K562 (cell line): ENCODE measurements at regions not wholly inside any gene's neighbourhood (a gene's known extent, or its start where the extent isn't known, plus 50 kb on each side); places are given as distances from the start of the nearest gene placed in this dataset.

Experiments
- CHD4 ChIP-seq: fragments of 200-600 bp; sonication (generic); IDR thresholded peaks from 3 replicates; pipeline ENCODE4 v1.6.1; 2012; ENCODE audit warnings: low read depth, mild to moderate bottlenecking, mixed read lengths, low read length, inconsistent platforms; ENCODE audit not compliant: insufficient read depth, insufficient replicate concordance, poor library complexity, severe bottlenecking
- TEAD4 ChIP-seq, 2 experiments: sonication (generic) in 1 of 2; formaldehyde crosslinking in 1 of 2; IDR thresholded peaks; 2 replicates each; pipeline versions ENCODE4 v1.6.1 to v1.8.0; 2012 to 2022; ENCODE audit warnings: borderline replicate concordance in 1 of 2, inconsistent platforms in 1 of 2, low read length in 1 of 2, mild to moderate bottlenecking in 1 of 2, missing genetic modification reagents in 1 of 2
- ZNF143 ChIP-seq: sonication (generic); formaldehyde crosslinking; IDR thresholded peaks from 2 replicates; pipeline ENCODE4 v1.9.0; 2022; ENCODE audit warnings: mild to moderate bottlenecking, missing genetic modification reagents
- ZNF175 ChIP-seq: fragments of 200-800 bp; sonication (Bioruptor generic); IDR thresholded peaks from 2 replicates; pipeline ENCODE4 v1.6.1; 2016; ENCODE audit warnings: low read depth, mild to moderate bottlenecking, missing genetic modification characterization, missing compliant biosample characterization
- ZNF311 ChIP-seq: fragments of 250-450 bp; sonication (Bioruptor Pico); IDR thresholded peaks from 2 replicates; pipeline ENCODE4 v1.4.0; 2020; ENCODE audit warnings: mild to moderate bottlenecking, moderate library complexity
- TF ChIP-seq, protein P1 (sequence below), 2 experiments: fragments of 250-450 bp in 1 of 2; fragments of 450-650 bp in 1 of 2; sonication (Bioruptor Pico) in 1 of 2; IDR thresholded peaks; 2 replicates each; pipeline versions ENCODE4 v1.6.1 to v1.8.0; 2016 to 2021; ENCODE audit warnings: mild to moderate bottlenecking in 2 of 2, moderate library complexity in 2 of 2, missing compliant biosample characterization in 1 of 2, missing genetic modification characterization in 1 of 2
- TF ChIP-seq, protein P2 (sequence below), 2 experiments: fragments of 450-650 bp in 1 of 2; sonication (generic) in 1 of 2; formaldehyde crosslinking in 1 of 2; IDR thresholded peaks; 2 replicates each; pipeline versions ENCODE4 v1.7.1 to v1.9.0; 2016 to 2022; ENCODE audit warnings: inconsistent platforms in 1 of 2, mild to moderate bottlenecking in 1 of 2, missing genetic modification reagents in 1 of 2
- TF ChIP-seq, protein P3 (sequence below), 2 experiments: fragments of 450-650 bp; IDR thresholded peaks; 2 replicates each; pipeline ENCODE4 v1.6.1; 2016; ENCODE audit warnings: mild to moderate bottlenecking in 2 of 2, borderline replicate concordance in 1 of 2, low read depth in 1 of 2, moderate library complexity in 1 of 2

DNA sequence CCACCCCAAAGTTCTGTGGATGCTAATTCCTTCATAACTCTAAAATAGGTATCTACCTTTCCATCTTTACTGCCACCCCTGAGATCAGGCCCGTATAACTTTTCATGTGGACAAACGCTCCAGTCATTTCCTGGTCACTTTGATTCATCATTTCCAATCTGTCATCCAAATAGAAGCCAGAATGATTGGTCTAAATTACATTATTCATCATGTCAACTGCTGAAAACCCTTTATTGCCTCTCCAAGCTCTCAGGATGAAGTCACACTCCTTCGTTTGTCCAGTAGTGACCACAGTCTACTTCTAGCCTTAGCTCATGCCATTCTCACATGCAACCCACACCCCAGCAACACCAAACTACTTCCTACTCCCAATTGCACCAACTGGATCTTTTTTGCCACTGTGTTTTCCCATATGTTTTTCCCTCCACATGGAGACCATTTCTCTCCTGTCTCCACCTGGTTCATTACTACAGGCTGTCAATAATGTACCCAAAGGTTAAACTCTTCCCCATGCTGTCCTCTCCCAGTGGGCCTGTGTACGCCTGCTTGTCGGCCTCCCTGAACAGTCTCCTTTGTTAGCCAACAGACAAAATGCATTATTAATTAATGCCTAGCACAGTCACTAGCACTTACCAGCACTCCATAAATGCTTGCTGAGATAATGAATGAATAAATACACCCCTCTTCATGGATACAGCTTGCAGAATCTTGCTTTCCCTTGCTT, 382.6 kb upstream of the NOCT start:
- TF ChIP-seq ZNF175 (CRISPR knock-in tag): no peak
- TF ChIP-seq, protein P1, sequence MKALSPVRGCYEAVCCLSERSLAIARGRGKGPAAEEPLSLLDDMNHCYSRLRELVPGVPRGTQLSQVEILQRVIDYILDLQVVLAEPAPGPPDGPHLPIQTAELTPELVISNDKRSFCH (CRISPR knock-in tag; IDR thresholded peaks at IDR 0.05): no peak
- TF ChIP-seq, protein P1 (tag; IDR thresholded peaks at IDR 0.05): no peak
- TF ChIP-seq ZNF311 (CRISPR knock-in tag): no peak
- TF ChIP-seq, protein P2, sequence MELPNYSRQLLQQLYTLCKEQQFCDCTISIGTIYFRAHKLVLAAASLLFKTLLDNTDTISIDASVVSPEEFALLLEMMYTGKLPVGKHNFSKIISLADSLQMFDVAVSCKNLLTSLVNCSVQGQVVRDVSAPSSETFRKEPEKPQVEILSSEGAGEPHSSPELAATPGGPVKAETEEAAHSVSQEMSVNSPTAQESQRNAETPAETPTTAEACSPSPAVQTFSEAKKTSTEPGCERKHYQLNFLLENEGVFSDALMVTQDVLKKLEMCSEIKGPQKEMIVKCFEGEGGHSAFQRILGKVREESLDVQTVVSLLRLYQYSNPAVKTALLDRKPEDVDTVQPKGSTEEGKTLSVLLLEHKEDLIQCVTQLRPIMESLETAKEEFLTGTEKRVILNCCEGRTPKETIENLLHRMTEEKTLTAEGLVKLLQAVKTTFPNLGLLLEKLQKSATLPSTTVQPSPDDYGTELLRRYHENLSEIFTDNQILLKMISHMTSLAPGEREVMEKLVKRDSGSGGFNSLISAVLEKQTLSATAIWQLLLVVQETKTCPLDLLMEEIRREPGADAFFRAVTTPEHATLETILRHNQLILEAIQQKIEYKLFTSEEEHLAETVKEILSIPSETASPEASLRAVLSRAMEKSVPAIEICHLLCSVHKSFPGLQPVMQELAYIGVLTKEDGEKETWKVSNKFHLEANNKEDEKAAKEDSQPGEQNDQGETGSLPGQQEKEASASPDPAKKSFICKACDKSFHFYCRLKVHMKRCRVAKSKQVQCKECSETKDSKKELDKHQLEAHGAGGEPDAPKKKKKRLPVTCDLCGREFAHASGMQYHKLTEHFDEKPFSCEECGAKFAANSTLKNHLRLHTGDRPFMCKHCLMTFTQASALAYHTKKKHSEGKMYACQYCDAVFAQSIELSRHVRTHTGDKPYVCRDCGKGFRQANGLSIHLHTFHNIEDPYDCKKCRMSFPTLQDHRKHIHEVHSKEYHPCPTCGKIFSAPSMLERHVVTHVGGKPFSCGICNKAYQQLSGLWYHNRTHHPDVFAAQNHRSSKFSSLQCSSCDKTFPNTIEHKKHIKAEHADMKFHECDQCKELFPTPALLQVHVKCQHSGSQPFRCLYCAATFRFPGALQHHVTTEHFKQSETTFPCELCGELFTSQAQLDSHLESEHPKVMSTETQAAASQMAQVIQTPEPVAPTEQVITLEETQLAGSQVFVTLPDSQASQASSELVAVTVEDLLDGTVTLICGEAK (IDR thresholded peaks at IDR 0.05): no peak
- TF ChIP-seq, protein P2 (CRISPR knock-in tag; IDR thresholded peaks at IDR 0.05): no peak
- no peak for TF ChIP-seq TEAD4 (IDR thresholded peaks at IDR 0.05; ENCODE audit: low read length)
- no peak for TF ChIP-seq TEAD4 (CRISPR knock-in tag; IDR thresholded peaks at IDR 0.05; ENCODE audit: borderline replicate concordance)
- no peak for TF ChIP-seq CHD4
- TF ChIP-seq ZNF143: no peak
- TF ChIP-seq, protein P3, sequence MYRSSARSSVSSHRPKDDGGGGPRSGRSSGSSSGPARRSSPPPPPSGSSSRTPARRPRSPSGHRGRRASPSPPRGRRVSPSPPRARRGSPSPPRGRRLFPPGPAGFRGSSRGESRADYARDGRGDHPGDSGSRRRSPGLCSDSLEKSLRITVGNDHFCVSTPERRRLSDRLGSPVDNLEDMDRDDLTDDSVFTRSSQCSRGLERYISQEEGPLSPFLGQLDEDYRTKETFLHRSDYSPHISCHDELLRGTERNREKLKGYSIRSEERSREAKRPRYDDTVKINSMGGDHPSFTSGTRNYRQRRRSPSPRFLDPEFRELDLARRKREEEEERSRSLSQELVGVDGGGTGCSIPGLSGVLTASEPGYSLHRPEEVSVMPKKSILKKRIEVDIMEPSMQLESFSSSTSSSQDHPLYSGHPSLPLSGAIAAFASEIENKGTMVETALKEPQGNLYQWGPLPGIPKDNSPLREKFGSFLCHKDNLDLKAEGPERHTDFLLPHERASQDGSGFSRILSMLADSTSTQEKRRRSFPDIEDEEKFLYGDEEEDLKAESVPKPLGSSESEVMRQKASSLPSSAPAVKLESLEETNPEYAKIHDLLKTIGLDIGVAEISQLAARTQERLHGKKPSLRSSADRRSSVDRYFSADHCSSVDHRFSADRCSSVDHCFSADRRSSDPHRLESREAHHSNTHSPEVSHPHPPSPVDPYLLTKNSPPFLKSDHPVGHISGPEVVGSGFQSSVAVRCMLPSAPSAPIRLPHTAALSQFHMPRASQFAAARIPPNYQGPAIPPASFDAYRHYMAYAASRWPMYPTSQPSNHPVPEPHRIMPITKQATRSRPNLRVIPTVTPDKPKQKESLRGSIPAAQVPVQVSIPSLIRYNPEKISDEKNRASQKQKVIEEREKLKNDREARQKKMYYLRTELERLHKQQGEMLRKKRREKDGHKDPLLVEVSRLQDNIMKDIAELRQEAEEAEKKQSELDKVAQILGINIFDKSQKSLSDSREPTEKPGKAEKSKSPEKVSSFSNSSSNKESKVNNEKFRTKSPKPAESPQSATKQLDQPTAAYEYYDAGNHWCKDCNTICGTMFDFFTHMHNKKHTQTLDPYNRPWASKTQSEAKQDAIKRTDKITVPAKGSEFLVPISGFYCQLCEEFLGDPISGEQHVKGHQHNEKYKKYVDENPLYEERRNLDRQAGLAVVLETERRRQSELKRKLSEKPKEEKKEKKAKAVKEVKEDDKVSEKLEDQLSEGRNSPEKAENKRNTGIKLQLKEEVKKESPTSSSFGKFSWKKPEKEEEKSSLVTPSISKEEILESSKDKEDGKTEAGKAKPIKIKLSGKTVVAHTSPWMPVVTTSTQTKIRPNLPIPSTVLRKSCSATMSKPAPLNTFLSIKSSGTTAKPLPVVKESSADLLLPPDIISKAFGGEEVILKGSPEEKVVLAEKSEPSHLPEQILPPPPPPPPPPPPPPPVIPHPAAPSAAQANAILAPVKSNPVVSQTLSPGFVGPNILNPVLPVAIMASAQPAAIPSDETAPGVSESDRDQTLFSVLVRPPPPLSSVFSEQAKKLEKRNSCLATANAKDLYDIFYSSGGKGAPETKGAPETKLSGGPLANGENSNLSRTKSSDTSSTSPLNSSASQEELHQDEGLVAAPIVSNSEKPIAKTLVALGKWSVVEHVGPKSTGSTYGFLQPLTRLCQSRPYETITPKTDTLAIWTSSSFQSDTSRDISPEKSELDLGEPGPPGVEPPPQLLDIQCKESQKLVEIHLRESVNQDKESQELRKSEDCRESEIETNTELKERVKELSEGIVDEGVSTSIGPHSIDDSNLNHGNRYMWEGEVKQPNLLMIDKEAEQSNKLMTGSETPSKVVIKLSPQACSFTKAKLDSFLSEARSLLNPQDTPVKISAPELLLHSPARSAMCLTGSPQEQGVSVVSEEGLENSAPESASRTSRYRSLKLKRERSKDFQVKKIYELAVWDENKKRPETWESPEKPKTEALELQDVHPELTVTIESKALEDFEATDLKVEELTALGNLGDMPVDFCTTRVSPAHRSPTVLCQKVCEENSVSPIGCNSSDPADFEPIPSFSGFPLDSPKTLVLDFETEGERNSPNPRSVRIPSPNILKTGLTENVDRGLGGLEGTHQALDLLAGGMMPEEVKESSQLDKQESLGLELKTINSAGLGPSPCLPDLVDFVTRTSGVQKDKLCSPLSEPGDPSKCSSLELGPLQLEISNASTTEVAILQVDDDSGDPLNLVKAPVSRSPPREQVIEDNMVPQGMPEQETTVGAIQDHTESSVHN (IDR thresholded peaks at IDR 0.05; ENCODE audit: borderline replicate concordance in 1 of 2, low read depth in 1 of 2): no peak
